Upper lobe of right lung (tissue), 1 donor: ENCODE measurements at regions not wholly inside any gene's neighbourhood (a gene's known extent, or its start where the extent isn't known, plus 50 kb on each side); places are given as distances from the start of the nearest gene placed in this dataset.
A peak's percentile ranks its signal among the peaks of the same experiment; 100 is the strongest.

Source experiments
- ATAC-seq: fragments of 200-7000 bp; cut with Tn5 transposase; one replicate; pipeline ENCODE4 v1.9.1; 2020; ENCODE audit warnings: mild to moderate bottlenecking, moderate library complexity
- DNase-seq: peaks from one replicate; pipeline ENCODE4 v3.0.0-alpha.2; 2020
- H3K27ac ChIP-seq: fragments of 200-600 bp; one replicate; pipeline ENCODE4 v1.8.0; 2022
- H3K27me3 ChIP-seq: fragments of 200-600 bp; one replicate; pipeline ENCODE4 v1.8.0; 2022; ENCODE audit warnings: mild to moderate bottlenecking
- H3K36me3 ChIP-seq: fragments of 200-600 bp; one replicate; pipeline ENCODE4 v1.8.0; 2022
- H3K4me1 ChIP-seq: fragments of 200-600 bp; one replicate; pipeline ENCODE4 v1.8.0; 2022
- H3K4me3 ChIP-seq: fragments of 200-600 bp; one replicate; pipeline ENCODE4 v1.8.0; 2022; ENCODE audit warnings: mild to moderate bottlenecking
- H3K9me3 ChIP-seq: fragments of 200-600 bp; one replicate; pipeline ENCODE4 v1.8.0; 2022
- CTCF ChIP-seq: fragments of 200-600 bp; IDR thresholded peaks from one replicate; pipeline ENCODE4 v1.8.0; 2022; ENCODE audit warnings: antibody characterized with exemption
- intact Hi-C: fragments of 100-400 bp; cut with DNase I; formaldehyde crosslinking; loops from one replicate; pipeline ENCODE4 v1.11.0; 2022
- donor health status: DM: no; HTN: yes; CAD: no; lungs with severe emphysema.

- no peaks in the 10 kb centered on the region for H3K27me3 ChIP-seq
- no peaks in the 10 kb centered on the region for H3K4me1 ChIP-seq
- no peak overlapping the region for H3K4me3 ChIP-seq
- no peak for ATAC-seq
- no peak for TF ChIP-seq CTCF
- no peak for DNase-seq
- no peaks in the 10 kb centered on the region for H3K9me3 ChIP-seq
- H3K36me3 ChIP-seq, result no peaks in the 10 kb centered on the region
- no peak overlapping the region for H3K27ac ChIP-seq
- intact Hi-C loops, result no loop called here
Measured at GRCh38 chr5:174997688-174998087, 273.3 kb downstream of the MSX2 start.

- H3K36me3 ChIP-seq, result no peaks in the 10 kb centered on the region
- no peaks in the 10 kb centered on the region for H3K9me3 ChIP-seq
- no peak for DNase-seq
- intact Hi-C loops, result no loop called here
- no peaks in the 10 kb centered on the region for H3K4me1 ChIP-seq
- no peaks in the 10 kb centered on the region for H3K27me3 ChIP-seq
- no peak for TF ChIP-seq CTCF
- no peak for ATAC-seq
- no peak overlapping the region for H3K4me3 ChIP-seq
- H3K27ac ChIP-seq, result no peak overlapping the region
Measured at GRCh38 chr5:174996941-174997340, 272.6 kb downstream of the MSX2 start.

- no peak for TF ChIP-seq CTCF
- Histone ChIP-seq H3K9me3 (no peaks in the 10 kb centered on the region), H3K27ac (no peak overlapping the region), H3K4me3 (no peak overlapping the region), H3K4me1 (no peaks in the 10 kb centered on the region), H3K36me3 (no peaks in the 10 kb centered on the region), H3K27me3 (no peaks in the 10 kb centered on the region)
- no peak for ATAC-seq
- intact Hi-C loops, result no loop called here
- no peak for DNase-seq
Measured at GRCh38 chr5:174995827-174996226, 271.4 kb downstream of the MSX2 start.

GRCh38 chr5:174991847-174992246 lies 267.5 kb downstream of the MSX2 start:
- H3K36me3 ChIP-seq, result no peaks in the 10 kb centered on the region
- H3K27me3 ChIP-seq, result no peaks in the 10 kb centered on the region
- intact Hi-C loops, result no loop called here
- H3K27ac ChIP-seq, result no peak overlapping the region
- no peak for TF ChIP-seq CTCF
- DNase-seq (no peak), ATAC-seq (no peak)
- H3K4me1 ChIP-seq, result peaks cover 7% of the 10 kb centered on the region
- H3K9me3 ChIP-seq, result no peaks in the 10 kb centered on the region
- no peak overlapping the region for H3K4me3 ChIP-seq

DNA sequence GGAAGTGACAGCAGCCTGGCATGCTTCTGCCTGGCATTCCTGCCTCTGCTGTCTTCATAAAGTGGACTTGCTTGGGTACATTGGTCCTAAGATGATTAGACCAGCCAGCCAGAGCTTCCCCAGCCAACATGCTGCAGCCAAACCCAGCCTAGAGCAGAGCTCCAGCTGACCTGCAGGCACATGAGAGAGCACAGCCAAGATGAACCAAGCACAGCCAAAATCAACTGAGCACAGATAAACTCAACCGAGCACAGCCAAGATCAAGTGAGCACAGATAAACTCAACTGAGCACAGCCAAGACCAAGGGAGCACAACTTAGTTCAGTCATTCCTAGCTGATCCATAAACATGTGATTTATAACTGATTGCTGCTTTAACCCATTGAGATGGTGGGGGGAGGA lies 266.5 kb downstream of the MSX2 start:
- Histone ChIP-seq H3K36me3 (no peaks in the 10 kb centered on the region), H3K27me3 (no peaks in the 10 kb centered on the region), H3K27ac (no peak overlapping the region), H3K9me3 (no peaks in the 10 kb centered on the region), H3K4me1 (peaks cover 9% of the 10 kb centered on the region), H3K4me3 (no peak overlapping the region)
- ATAC-seq, result peak; percentile 28
- TF ChIP-seq CTCF, result no peak
- intact Hi-C loops, result no loop called here
- no peak for DNase-seq

DNA sequence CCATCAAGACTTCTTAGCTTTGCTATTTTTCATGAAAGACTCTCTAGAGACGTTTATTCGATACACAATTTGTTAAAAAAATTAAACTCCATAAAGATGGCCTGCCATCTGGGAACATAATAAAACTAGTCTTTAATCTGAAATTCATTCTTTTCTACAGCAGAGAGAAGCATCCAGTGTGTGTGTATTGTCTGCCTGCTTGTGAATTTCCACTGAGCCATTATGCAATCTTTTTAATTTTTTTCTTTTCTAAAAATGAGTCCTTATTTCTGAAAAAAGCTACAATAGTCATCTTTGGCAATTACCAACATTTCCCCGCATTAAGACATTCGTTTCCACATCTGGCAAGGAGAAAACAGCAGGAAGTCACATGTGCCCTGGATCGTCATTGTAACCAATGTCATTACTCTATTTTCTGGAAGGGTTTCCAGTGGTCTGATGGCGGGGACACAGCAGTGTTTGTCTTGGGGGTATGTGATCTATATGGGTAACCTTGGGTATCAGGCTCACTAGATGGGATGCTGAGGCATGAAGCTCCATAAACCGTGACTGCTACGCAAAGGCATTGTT lies 263.1 kb downstream of the MSX2 start:
- intact Hi-C loops, result no loop called here
- no peak for ATAC-seq

More for the DNA sequence above, 263.1 kb downstream of the MSX2 start:
- no peak overlapping the region for H3K27ac ChIP-seq
- TF ChIP-seq CTCF, result no peak
- no peaks in the 10 kb centered on the region for H3K9me3 ChIP-seq
- no peaks in the 10 kb centered on the region for H3K36me3 ChIP-seq
- H3K27me3 ChIP-seq, result no peaks in the 10 kb centered on the region
- no peak for DNase-seq
- peaks cover 9% of the 10 kb centered on the region for H3K4me1 ChIP-seq
- H3K4me3 ChIP-seq, result no peak overlapping the region
